GM13977 (cell line): ENCODE measurements at regions not wholly inside any gene's neighbourhood (a gene's known extent, or its start where the extent isn't known, plus 50 kb on each side); places are given as distances from the start of the nearest gene placed in this dataset.

Experiments used
- DNase-seq: peaks from one replicate; pipeline ENCODE4 v3.0.0; 2012; ENCODE audit warnings: low spot score
- in situ Hi-C: fragments of 300-500 bp; cut with MboI; formaldehyde crosslinking; loops from one replicate; pipeline ENCODE4 v1.12.0; 2022; ENCODE audit warnings: low sequenced_read_pairs, low pct_unique_long_range_greater_than_20kb, mixed read lengths, inconsistent platforms; ENCODE audit not compliant: unreplicated experiment
- TF ChIP-seq, protein P1 (sequence below): IDR thresholded peaks from 2 replicates; pipeline ENCODE4 v1.5.1; 2012; ENCODE audit warnings: mild to moderate bottlenecking, control low read depth; ENCODE audit not compliant: insufficient read depth; ENCODE audit errors: extremely low read depth, missing control alignments

DNA sequence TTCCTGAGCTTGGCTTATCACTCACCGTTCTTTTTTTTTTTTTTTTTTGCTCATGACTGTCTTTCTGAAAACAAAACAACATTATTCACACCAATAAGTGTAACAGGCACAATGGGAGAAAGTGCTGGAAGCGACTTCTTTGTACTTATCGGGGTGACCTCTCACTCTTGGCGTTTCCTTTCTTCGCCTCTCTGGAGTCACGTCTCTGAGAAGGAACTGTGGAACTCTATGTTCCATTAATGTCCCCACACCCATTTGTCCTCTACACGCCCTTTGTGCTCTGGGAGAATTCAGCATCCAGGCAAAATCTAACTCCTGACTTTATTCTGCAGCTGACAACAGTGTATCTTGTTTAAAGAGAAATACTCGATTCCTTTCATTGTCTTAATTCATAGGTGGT, 70.8 kb upstream of the FAM204A start:
- in situ Hi-C loops, result no loop called here
- TF ChIP-seq, protein P1, sequence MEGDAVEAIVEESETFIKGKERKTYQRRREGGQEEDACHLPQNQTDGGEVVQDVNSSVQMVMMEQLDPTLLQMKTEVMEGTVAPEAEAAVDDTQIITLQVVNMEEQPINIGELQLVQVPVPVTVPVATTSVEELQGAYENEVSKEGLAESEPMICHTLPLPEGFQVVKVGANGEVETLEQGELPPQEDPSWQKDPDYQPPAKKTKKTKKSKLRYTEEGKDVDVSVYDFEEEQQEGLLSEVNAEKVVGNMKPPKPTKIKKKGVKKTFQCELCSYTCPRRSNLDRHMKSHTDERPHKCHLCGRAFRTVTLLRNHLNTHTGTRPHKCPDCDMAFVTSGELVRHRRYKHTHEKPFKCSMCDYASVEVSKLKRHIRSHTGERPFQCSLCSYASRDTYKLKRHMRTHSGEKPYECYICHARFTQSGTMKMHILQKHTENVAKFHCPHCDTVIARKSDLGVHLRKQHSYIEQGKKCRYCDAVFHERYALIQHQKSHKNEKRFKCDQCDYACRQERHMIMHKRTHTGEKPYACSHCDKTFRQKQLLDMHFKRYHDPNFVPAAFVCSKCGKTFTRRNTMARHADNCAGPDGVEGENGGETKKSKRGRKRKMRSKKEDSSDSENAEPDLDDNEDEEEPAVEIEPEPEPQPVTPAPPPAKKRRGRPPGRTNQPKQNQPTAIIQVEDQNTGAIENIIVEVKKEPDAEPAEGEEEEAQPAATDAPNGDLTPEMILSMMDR, result no peak
- DNase-seq, result no peak

DNA sequence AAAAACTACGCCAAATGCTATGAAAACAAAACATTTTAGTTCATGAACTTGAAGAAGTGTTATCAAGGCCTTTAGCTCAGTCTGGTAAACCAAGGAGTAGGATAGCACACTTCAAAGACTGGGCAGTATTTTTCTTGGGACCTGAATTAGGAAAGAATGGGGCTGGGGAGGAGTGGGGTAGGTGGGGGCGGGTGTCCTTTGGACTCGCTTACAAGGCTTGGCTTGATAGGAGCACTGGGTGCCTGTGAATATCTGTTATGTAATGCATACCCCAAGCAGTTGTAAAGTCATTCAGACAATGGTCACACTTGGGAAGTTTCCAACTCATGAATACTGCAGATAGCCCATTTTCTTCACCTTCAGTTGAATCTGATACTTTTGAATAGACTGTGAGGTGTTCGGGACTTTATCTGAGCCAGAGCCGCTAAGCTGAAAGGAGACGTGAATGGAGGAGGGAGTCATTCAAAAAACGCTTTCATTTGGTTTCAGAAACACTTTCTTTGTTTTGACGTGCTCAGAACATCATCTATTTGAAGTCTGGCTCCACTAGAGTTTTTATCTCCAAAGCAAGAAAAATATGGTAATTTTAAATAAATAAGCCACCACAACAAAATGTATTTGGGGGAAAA, 70.1 kb upstream of the FAM204A start:
- in situ Hi-C loops, result no loop called here
- TF ChIP-seq, protein P1, result no peak
- no peak for DNase-seq

DNA sequence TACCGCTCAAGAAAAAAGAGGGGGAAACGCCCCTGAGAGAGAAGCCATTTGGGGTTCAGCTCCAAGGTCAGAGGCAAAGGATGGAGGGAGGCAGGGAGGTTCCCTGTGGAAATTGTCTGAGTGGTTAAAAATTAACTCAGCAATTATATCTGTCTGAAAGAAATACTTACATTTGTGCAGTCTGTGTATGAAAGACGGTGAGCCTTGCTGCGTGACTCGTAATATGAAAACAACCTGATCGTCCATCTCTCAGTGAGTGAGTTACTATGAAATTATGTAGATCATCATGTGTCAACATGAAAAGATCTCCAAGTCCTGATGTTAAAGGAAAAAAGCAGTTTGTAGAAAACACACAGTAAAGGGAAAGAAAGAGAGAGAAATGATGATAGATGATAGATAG, 67.2 kb upstream of the FAM204A start:
- TF ChIP-seq, protein P1, result no peak
- in situ Hi-C loops, result no loop called here
- no peak for DNase-seq

DNA sequence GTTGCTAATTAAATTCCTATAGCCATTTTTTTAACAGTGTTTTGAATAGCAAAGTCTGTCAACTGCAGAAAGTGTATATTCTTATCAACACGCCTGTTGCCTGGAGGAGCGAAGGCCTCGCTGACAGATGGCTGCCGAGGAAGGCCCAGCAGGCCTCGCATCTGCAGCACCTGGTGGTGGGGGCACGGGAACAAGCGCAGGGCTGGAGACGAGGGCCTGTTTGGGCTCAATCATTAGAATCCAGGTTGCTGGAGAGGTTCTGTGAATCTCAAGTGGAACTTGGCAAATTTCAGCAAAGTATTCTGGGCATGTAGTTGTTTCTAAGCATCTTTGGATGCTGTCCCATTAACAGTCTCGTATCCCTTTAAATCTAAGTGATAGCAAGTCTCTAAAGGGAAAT, 66.1 kb upstream of the FAM204A start:
- in situ Hi-C loops, result no loop called here
- no peak for DNase-seq

DNA sequence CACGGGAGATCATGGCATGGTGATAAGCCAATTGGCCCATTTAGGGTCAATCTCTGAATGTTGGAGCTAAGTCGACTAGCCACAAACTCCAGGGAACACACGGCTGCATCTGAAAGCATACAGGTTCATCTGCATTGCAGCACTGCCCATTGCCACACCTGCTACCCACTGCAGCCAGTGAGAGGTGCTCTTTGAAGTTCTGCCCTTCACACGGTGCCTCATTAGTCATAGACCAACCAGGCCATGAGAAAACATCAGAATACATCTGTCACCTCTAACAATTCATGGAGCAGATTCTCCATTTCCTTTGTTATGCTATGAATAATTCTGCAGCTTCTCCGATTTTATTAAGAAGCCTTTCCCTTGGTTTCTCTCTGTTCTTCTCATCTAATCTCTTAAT, 65.7 kb upstream of the FAM204A start:
- TF ChIP-seq, protein P1, result no peak
- DNase-seq, result no peak
- in situ Hi-C loops, result no loop called here

More for the DNA sequence above, 66.1 kb upstream of the FAM204A start:
- TF ChIP-seq, protein P1, result no peak

DNA sequence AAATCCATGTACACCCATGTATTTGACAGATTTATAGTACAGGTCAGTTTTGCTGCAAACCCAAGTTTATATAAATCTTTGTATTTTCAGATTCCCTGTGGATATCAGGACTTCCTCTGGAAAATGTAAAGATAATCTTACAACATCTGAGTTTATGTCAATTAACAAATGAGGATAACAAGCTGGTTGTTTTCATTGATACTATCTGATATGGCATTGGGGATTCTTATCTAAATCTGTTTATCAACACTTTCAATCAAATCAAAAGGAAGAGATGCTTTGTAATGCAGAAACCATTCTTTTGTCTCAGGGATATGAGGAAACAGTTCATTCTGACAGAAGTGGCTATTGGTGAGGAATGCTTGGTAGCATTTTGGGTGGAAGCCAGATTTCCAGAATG, 64.9 kb upstream of the FAM204A start:
- in situ Hi-C loops, result no loop called here
- TF ChIP-seq, protein P1, result no peak
- no peak for DNase-seq

DNA sequence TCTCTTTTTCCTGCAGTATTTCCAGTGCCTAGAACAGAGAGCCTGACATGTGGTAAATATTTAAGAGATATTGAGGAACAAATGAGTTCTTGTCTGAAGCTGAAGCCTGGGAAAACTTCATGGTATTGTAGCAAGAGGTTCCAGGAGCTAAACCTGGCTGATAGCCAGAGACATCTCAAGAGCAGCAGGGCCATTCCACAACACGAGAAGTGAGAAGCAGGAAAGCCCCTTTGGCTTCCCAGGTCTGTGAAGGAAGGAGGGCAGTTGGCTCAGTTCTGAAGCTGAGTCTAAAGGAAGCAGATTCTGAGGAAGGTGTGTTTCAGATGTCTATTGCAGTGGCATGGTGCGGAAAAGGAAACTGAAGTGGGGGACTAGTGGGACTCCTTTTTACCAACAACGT, 63.8 kb upstream of the FAM204A start:
- in situ Hi-C loops, result no loop called here
- TF ChIP-seq, protein P1, result no peak
- no peak for DNase-seq
